ENCODE measurements at regions not wholly inside any gene's neighbourhood (a gene's known extent, or its start where the extent isn't known, plus 50 kb on each side); places are given as distances from the start of the nearest gene placed in this dataset.
"Not testable (repeated sequence)": the region's sequence is repeated elsewhere in the genome, so short reads cannot be mapped to it uniquely, and the experiment has no call there.

DNA sequence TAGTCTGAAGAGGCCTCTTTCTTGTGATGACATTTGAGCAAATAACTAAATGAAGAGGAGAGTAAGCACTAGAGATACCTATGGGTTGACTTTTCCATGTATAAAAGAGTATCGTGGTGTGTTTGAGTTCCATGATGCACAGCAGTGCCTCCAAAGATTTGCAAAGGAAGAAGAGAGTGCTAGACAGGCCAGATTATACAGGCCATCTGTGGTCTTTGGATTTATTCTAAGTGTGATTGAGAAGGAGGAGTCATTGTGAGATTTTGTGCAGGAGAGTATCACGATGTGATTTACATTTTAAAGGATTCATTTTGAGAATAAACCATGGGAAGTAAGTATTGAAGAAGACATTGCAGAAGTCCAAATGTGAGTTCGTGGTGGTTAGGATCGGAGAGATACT is 695.9 kb upstream of the FAM98A start:
- DNase-seq (ENCODE audit: low spot score), result no peak

DNA sequence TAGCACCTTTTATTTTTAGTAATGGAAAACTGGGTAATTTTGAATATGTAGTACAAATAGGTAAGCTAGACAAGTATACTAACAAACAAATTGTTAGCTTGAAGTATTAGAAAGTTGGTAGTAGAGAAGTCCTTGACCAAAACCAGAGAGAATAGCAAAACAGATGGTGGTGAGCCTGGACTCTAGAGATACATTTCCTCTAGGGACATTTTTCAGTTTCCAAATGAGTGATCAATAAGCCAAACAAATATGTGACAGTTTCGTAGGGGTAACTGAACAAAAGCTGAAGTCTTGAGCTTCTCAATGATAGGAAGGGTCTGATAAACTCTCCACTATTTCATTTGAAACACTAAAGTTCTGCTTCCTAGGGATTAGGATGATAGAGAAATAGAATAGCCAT is 692.0 kb upstream of the FAM98A start:
- no peak for DNase-seq (ENCODE audit: low spot score)

DNA sequence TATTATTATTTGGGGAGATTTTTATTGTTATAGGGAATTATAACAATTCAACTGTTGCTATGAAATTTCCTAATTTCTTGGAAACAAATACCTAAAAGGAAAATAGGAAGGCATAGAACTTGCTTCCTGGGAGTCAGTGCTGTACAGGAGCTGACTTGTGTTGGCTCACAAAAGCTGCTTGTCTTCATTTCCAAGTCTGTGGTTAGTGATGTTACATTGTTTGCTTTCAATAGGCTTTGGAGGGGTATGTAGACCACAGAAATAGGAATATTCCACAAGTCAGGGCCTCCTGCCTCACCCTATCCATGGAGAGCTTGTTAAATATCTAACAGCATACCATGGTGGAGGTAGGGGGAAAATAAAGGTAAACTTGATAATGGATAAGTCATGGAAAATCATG is 688.9 kb upstream of the FAM98A start:
- DNase-seq (ENCODE audit: low spot score), result no peak

DNA sequence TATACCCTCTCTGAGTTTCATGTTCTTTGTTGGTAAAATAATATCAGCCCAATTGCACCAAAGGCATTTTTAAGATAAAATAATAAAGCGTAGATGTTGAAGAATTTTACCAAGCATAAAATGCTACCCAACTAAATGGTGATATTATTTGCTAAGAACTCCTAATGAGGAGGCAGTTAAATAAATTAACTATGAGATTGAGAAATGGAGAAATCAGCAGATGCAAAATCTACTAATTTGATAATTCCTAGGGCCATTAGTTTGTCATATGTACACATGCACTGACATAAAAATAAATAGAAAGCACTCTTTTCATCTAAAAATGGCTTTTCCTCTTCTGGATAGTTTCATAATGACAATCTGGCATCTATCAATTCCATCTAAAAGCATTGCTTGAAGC is 681.5 kb upstream of the FAM98A start:
- no peak for DNase-seq (ENCODE audit: low spot score)

DNA sequence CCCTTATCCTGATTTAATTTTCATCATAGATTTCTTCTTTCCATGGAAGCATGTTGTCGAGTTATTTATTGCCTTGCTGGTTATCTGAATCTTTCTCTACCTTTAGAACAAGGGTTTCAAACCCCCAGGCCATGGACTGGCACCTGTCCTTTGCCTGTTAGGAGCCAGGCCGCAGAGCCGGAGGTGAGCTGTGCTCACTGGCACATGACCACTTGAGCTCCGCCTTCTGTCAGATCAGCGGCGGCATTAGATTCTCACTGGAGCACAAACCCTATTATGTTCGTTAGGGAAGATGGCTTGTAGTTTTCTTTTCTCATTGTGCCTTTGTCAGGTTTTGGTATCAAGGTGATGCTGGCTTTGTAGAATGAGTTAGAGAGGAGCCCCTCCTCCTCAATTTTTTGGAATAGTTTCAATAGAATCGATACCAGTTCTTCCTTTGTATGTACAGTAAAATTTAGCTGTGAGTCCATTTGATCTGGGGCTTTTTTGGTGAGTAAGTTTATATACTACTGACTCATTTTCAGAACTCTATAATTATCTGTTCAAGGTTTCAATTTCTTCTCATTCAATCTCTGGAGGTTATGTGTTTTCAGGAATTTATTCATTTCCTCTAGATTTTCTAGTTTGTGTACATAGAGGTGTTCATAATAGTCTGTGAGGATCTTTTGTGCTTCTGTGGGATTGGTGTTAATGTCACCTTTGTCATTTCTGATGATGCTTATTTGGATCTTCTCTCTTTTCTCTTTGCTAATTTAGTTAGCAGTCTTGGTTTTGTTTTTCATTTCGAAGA is 668.0 kb upstream of the FAM98A start:
- no peak for DNase-seq (ENCODE audit: low spot score)

DNA sequence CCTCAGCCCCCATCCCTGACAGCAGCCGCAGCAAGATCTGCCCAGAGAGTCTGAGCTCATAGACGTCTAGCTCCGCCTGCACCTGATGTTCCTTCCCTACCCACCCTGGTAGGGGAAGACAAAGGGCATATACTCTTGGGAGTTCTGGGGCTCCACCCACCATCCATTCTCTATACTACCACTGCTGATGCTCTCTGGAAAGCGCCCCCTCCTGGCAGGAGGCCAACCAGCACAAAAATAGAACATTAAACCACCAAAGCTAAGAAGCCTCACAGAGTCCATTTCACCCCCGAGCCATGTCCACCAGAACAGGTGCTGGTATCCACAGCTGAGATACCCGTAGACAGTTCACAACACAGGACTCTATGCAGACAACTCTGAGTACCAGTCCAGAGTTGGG is 662.6 kb upstream of the FAM98A start:
- DNase-seq (ENCODE audit: low spot score), result no peak

DNA sequence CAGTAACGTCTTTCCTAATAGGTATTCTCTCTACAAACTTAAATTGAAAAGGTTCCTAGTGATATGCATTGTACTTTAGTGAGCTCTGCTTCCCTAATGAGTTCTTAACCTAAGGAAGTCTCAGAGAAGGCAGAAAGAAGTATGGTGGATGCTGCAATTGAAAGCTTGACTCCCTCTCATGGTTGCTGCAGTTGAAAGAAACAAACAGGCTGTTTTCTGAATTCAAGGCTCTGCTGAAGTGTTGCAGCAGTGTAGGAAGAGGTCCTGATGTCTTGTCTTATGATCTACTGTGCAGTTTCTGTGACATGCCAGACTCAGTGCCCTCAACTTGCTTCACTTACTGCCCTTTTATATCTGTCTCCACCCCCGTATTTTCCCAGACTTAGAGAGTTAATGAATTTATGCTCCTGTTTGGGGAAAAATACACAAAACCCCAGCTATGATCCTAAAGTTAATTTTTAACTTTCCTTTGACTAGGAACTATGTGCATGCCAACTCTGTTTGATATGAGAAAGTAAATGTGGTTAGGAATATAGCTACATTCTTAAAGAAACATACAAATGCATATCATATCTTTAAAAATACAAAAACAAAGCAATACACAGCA is 655.3 kb upstream of the FAM98A start:
- DNase-seq (ENCODE audit: low spot score), result no peak

DNA sequence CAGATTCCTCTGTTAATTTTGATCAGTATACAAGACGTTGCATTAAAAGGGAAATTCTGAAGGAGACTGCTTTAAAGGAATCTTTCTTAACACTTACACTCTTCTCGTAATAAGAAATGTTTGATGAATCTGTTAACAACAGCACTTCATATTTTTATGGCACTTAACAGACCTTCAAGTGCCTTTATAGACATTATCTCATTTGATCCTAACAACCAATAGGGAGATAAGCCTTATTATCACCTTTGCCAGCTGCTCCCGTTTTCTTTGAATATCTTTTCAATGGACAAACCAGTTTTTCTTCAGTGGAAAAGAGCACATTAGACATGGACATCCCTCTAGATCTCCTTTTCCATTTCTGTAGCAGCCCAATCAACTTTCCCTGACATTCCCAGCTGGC is 653.0 kb upstream of the FAM98A start:
- DNase-seq (ENCODE audit: low spot score), result no peak

DNA sequence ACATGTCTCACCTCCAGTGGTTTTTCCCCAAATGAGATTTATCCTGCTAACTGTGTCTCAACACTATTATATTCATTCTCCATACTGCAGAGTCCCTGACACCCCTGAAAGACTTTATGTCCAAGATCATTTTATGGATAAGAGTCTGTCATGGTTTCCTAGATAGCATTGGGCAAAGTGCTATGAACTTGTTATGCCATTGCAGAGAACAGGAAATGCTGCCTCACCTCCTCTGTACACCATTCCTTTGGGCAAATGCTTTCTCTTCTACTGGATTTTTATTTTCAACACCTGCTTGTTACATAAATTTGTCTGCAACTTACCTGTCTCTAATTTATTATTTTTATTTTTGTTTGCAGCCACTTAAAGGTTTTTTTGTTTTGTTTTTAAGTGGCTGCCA is 652.5 kb upstream of the FAM98A start:
- DNase-seq (ENCODE audit: low spot score), result no peak

DNA sequence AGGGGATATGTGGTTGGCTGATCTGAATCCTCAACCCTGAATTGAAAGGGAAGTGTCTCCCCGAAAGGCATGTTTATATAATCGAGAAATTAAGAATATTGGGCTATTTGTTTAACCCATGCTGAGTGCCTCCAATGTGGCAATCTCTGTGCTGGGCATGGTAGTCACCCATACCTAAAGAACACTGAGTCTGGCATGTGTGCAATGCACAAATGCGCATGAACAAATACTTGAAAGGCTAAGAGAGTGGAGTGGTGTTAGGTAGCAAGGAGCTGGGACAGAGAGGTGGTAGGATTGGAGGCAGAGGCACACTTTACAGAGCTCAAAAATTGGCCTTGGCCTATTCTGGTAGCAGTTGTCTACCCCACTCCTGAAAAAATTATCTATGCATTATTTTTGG is 645.1 kb upstream of the FAM98A start:
- no peak for DNase-seq (ENCODE audit: low spot score)

DNA sequence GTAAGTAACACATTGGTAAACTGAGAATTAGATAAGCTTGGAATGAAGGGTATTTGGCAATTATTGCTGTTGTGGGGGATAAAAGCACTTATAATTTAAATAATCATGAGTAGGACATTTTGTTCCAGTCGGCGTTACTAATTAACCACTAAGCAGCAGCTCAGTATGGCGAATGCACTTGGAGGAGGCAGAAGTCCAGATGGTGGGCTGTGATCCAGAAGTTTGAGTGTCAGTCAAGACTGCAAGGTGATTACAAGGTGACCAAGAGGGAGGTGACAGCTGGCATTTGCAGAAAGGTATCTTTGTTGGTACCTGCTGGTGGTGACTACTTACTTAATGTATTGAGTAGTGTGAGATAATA is 643.6 kb upstream of the FAM98A start:
- DNase-seq (ENCODE audit: low spot score), result no peak

DNA sequence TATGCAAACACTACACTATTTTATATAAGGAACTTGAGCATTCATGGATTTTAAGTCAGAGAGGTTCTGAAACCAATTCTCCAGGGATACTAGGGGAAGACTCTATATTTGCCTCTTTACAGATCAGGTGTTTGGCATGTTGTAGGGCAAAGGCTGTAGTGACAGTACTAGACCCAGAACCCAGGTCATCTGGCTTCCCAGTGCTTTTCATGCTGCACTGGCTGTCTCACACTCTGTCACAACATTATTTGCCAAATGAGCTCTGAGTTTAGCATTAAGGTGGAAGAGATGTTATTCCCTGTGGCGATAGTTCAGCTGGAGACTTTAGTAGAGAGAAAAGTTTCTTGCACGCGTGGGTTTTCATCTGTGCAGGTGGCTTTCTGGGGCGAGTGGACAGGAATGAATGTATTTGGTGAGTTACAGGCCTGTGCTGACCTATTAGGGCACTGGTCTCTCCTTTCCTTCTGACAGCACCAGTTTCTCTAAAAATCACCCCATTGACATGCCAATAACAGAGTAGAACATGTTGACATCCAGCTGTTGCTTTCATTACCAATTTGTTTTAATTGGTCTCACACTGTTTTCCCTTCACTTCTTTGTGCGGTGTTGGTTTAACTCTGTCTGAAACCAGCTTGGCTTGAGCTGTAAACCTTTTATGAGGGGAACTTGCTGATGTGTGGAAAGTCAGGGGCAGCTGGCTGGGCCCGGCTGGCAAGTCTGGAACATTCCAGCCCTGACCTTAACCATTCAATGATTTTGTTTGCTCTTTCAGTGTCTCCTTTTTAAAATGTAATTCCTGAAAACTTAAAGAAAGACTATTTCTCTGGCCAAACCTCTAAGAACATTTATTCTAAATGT is 643.0 kb upstream of the FAM98A start:
- no peak for DNase-seq (ENCODE audit: low spot score)

DNA sequence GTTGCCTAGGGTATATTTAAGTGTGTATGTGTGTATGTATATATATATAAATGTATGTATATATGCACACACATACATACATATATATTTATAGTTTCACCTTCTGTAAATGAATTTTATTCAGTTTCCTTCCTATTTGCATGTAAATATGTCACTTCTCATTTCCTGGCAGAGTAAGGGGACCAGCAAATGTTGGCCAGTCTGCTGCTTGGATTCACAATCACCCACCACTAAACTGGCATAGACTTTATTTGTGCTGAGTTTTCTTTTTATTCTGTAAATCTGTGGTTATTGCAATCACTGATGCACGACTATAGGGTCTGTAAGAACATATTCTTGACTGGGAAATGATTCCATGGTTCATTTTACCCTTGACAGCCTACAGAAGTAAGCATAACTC is 640.4 kb upstream of the FAM98A start:
- no peak for DNase-seq (ENCODE audit: low spot score)

DNA sequence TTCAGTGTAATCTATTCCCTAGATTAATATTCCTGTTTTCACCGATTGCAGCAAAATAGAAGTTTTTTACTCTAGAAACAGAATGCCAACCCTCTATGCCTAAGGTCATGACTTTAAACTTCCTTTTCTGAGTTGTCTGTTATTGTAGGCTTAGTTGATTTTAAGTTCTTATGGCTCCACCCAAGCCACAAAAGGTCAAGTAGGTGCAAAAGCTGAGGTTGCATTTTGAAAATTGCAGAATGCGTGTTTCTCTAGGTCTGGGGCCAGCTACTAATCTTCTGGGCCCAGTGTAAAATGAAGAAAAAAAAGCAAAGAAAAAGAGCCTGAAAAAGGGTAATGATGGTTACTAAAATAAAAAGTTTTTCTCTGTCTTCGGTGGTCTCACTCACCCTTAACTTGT is 635.7 kb upstream of the FAM98A start:
- no peak for DNase-seq (ENCODE audit: low spot score)

DNA sequence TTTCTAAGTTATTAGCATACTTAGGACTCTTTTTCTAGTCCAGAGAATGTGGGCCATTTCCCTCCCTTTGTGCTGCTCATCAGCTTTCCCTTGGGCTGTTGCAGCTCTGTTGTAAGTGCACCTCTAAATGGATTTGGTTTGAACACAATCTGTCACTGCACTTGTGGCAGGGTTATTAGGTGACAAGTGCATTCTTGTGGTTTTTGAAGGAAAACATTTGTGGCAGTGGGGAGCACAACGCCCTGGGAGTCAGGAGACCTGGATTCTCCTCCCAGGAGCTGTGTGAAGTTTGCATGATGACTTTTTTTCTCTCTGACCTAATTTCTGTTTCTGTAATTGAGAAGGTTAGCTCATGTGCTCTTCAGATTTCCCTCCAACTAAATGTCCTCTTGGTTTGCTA is 630.9 kb upstream of the FAM98A start:
- no peak for DNase-seq (ENCODE audit: low spot score)

DNA sequence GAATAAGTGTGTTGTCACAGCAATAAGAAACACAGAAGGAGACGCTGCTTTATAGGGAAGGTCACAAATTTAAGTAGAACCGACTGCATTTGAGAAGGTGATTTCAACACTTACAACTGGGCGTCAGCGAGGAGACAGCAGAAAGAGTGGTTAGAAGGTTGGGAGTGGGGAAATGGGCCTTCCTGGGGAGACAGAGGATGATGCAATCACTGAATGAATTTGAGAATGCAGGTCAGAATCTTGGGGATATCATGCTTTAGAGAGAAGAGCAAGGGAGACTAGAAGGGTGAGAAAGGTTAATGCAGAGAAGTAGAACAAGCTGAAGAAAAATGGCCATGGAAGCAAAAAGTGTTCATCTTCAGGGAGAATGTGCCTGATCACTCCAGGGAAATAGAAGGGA is 616.1 kb upstream of the FAM98A start:
- DNase-seq (ENCODE audit: low spot score), result no peak

DNA sequence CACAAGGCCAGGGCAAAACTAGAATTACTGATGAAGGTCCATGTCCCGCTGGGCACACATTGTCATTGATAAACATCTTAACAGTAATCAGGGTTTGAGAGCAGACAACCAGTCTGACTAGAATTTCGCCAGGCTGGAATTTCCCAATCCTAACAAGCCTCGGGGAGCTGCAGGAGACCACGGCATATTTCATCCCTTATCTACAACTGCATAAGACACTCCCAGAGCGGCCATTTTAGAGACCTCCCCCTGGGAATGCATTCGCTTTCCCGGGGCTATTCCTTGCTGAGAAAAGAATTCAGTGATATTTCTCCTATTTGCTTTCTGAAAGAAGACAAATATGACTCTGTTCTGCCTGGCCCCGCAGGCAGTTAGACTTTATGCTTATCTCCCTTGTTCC is 611.3 kb upstream of the FAM98A start:
- not testable (repeated sequence) for DNase-seq (ENCODE audit: low spot score)

DNA sequence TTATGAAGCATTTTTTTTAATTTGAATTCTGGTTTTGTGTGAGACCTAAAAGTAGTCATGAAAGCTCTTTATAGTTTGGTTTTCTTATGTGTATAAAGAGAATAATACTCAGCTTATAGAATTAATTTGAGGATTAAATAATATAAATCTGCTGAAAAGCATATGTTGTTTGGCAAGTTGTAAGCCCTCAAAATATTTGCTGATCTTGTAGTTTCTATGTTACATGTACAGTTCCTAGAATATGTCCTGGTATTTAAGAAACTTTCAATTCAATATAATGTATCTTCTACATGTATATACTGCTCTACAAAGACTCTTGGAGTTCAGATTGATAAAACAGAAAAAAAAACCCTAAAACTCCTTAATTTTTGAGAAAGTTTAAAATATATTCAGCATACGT is 605.5 kb upstream of the FAM98A start:
- DNase-seq (ENCODE audit: low spot score), result no peak

DNA sequence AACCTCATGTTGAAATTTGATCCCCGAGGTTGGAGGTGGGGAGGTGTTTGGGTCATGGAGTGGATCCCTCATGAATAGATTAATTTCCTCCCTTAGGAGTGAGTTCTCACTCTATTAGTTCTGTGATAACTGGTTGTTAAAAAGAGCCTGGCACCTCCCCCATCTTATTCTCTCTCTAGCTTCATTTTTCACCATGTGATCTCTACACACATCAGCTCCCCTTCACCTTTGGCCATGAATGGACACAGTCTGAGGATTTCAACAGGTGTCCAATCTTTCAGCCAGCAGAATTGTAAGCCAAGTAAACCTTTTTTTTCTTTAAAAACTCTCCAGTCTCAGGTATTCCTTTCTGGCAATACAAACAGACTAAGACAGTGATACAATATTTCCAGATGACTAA is 602.0 kb upstream of the FAM98A start:
- DNase-seq (ENCODE audit: low spot score), result no peak

DNA sequence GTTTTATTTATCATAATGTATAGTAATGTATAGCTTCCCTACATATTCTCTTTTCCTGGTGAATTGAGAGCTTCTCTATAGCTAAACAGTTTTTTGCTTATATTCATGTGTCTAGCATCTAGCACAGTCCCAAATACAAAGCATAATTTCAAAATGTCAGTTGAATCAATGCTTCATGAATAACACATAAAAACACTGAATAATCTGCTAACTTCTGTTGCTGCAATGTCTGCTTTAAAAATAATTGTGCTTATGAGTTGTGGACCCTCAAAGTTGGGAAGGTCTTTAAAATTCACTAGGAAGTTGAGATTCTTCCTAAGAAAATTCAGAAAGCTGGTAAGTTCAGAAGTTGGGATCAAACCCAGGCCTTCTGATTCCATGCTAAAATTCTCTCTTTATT is 600.9 kb upstream of the FAM98A start:
- DNase-seq (ENCODE audit: low spot score), result no peak

DNA sequence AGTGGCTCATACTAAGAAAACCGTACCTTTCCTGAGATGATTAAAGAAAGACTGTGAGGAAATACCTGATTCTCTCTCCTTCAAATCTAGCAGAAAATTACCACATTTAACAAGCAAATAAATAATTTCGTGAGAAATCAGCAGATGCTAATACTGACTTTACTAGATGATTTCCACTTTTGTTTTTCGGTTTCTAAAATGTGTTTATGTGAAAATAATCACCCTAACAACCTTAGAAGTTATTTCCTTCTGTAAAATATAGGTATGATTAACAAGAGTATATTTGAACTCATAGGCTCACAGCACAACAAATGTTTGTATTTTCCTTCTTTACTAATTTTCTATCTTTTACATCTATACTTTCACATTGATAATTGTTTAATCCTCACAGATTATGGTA is 594.1 kb upstream of the FAM98A start:
- no peak for DNase-seq (ENCODE audit: low spot score)

DNA sequence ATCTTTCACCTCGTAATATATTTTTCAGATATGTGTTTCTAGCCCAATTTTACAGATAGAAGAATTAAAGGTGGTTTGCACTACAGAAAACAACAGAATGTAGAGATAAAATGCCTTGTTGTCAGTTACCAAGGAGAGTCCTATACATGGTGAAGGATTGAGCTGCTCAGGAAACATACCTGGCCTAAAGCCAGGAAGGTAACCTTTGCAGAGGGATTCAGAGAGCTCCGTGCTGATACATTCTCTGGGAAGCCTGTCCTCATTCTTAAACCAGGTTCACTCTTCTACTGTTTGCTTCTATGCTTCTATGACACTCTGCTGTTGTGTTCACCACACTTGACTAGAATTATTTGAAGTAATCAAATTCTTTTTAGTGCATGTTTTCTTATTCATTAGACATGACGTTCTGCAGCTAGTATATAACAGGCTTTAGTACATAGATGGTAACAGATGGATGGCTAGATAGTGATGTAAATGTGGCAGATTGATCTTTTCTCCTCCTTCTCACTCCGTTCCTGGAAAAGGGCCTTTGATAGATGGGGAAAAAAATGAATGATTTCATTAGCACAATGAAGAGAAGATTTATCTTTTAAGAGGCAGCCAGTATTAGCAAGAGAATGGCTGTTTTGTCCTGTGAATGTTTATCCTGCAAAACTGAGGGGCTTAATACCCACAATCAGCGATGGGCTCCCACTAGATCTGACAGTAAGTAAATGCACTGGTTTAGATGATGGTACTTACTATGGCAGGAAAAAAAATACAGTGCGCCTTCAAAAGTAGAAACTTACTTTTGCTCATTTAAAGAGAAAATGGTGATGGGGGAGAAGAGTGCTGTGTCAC is 589.6 kb upstream of the FAM98A start:
- DNase-seq (ENCODE audit: low spot score), result no peak

Measured in CD4-positive, alpha-beta T cell treated with Interleukin-6 at 100 ng/mL for 8 hours (primary cell).